ENCODE measurements at regions not wholly inside any gene's neighbourhood (a gene's known extent, or its start where the extent isn't known, plus 50 kb on each side); places are given as distances from the start of the nearest gene placed in this dataset.
"Not testable (repeated sequence)": the region's sequence is repeated elsewhere in the genome, so short reads cannot be mapped to it uniquely, and the experiment has no call there.

- H3K9me3 ChIP-seq (replicated peaks in 1 of 3); H3K27me3 ChIP-seq; H3K27ac ChIP-seq; H3K4me3 ChIP-seq; intact Hi-C loops (cut with DNase I); H3K36me3 ChIP-seq (replicated peaks in 1 of 2); DNase-seq; H3K4me1 ChIP-seq (replicated peaks in 1 of 2): not testable (repeated sequence)
- WGBS, 4 donors: 46 to 74% (median 50%) methylated on average over 15 to 20 of the region's 20 CpGs; no CpG with 5 or more reads in 1 of the 4 donors
These were observed 201.1 kb downstream of the CCT8L2 start for GRCh38 chr22:16391417-16391930.

- H3K4me1 ChIP-seq (replicated peaks in 1 of 2); DNase-seq; intact Hi-C loops (cut with DNase I); H3K27me3 ChIP-seq; H3K9me3 ChIP-seq (replicated peaks in 1 of 3); H3K36me3 ChIP-seq (replicated peaks in 1 of 2); H3K4me3 ChIP-seq; H3K27ac ChIP-seq: not testable (repeated sequence)
- WGBS, 4 donors: 66 to 86% (median 83%) methylated on average over 2 to 31 of the region's 31 CpGs
These were observed 201.9 kb downstream of the CCT8L2 start for GRCh38 chr22:16390541-16391217.

DNA sequence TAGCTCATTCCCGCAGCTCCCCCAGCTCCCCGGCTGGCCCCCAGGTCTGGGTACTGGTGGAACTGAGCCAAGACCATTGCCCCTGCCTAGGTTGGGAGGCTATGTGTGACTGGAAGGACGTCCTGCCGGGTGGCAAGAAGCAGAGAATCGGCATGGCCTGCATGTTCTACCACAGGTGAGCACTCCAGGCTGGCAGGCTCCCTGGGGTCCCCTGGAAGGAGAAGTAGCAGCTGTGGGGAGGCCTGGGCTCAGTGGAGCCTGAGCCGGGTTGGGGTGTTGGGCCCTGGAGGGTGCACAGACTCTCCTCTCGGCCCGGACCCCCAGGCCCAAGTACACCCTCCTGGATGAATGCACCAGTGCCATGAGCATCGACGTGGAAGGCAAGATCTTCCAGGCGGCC, 202.6 kb downstream of the CCT8L2 start:
- H3K27me3 ChIP-seq; H3K9me3 ChIP-seq (replicated peaks in 1 of 3); intact Hi-C loops (cut with DNase I); H3K4me3 ChIP-seq; H3K36me3 ChIP-seq (replicated peaks in 1 of 2); DNase-seq; H3K27ac ChIP-seq; H3K4me1 ChIP-seq (replicated peaks in 1 of 2): not testable (repeated sequence)
- WGBS, 4 donors: 75 to 90% (median 78%) methylated on average over 8 to 11 of the region's 11 CpGs; no CpG with 5 or more reads in 1 of the 4 donors

DNA sequence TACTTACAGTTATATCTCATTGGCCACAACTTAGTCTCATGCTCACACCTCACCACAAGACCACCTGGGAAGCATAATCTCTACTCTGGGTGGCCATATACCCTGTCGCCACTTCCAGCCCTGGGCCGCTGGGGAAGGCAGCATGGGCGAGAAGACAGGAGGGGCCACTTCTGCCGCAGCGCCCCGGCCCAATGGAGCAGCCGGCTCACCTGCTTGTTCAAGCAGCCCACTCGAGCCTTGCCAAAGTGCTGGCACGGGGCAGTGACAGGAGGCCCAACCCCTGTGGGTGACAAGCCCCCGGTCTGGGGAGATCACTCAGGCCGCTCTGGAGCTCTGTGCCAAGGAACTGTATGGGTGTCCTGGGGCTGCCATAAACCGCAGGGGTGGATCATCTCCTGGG, 203.4 kb downstream of the CCT8L2 start:
- H3K27me3 ChIP-seq; H3K9me3 ChIP-seq (replicated peaks in 1 of 3); DNase-seq; H3K4me1 ChIP-seq (replicated peaks in 1 of 2); intact Hi-C loops (cut with DNase I); H3K36me3 ChIP-seq (replicated peaks in 1 of 2); H3K27ac ChIP-seq; H3K4me3 ChIP-seq: not testable (repeated sequence)
- 53 to 94% (median 83%) methylated on average over 3 to 12 of the region's 12 CpGs for WGBS, 4 donors

- H3K36me3 ChIP-seq (replicated peaks in 1 of 2); H3K27ac ChIP-seq; H3K9me3 ChIP-seq (replicated peaks in 1 of 3); intact Hi-C loops (cut with DNase I); DNase-seq; H3K4me3 ChIP-seq; H3K27me3 ChIP-seq; H3K4me1 ChIP-seq (replicated peaks in 1 of 2): not testable (repeated sequence)
- 78 to 87% (median 84%) methylated on average over 4 to 12 of the region's 12 CpGs; no CpG with 5 or more reads in 1 of the 4 donors for WGBS, 4 donors
These were observed 204.0 kb downstream of the CCT8L2 start for GRCh38 chr22:16388616-16389015.

- H3K4me1 ChIP-seq (replicated peaks in 1 of 2); H3K36me3 ChIP-seq (replicated peaks in 1 of 2); H3K27ac ChIP-seq; H3K27me3 ChIP-seq; DNase-seq; H3K4me3 ChIP-seq; H3K9me3 ChIP-seq (replicated peaks in 1 of 3); intact Hi-C loops (cut with DNase I): not testable (repeated sequence)
- WGBS, 4 donors: 75 to 97% (median 84%) methylated on average over 3 to 10 of the region's 10 CpGs
These were observed 204.5 kb downstream of the CCT8L2 start for GRCh38 chr22:16388127-16388526.

- H3K27ac ChIP-seq; H3K4me1 ChIP-seq (replicated peaks in 1 of 2); H3K36me3 ChIP-seq (replicated peaks in 1 of 2); H3K27me3 ChIP-seq; DNase-seq; intact Hi-C loops (cut with DNase I); H3K4me3 ChIP-seq; H3K9me3 ChIP-seq (replicated peaks in 1 of 3): not testable (repeated sequence)
- 80 to 88% (median 87%) methylated on average over 2 to 11 of the region's 11 CpGs for WGBS, 4 donors
These were observed 205.1 kb downstream of the CCT8L2 start for GRCh38 chr22:16387543-16387942.

DNA sequence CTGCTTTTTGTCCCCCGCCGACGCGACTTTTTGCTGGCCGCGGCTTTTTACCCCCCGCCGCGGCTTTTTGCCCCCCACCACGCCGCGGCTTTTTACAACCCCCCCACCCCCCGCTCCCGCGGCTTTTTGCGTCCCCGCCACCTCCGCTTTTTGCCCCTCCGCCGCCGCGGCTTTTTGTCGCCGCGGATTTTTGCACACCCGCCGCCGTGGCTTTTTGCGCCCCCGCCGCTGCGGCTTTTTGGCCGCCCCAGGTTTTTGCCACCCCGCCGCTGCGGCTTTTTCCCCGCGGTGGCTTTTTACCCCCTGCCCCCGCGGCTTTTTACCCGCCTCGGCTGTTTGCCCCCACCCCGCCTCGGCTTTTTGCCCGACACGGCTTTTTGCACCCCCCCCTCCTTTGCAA, 205.5 kb downstream of the CCT8L2 start:
- H3K9me3 ChIP-seq (replicated peaks in 1 of 3): no peaks in the 10 kb centered on the region
- 9 to 34% (median 22%) methylated on average over 15 to 46 of the region's 46 CpGs for WGBS, 4 donors
- no peak for TF ChIP-seq POLR2A (IDR thresholded peaks at IDR 0.05)
- TF ChIP-seq, protein P1, sequence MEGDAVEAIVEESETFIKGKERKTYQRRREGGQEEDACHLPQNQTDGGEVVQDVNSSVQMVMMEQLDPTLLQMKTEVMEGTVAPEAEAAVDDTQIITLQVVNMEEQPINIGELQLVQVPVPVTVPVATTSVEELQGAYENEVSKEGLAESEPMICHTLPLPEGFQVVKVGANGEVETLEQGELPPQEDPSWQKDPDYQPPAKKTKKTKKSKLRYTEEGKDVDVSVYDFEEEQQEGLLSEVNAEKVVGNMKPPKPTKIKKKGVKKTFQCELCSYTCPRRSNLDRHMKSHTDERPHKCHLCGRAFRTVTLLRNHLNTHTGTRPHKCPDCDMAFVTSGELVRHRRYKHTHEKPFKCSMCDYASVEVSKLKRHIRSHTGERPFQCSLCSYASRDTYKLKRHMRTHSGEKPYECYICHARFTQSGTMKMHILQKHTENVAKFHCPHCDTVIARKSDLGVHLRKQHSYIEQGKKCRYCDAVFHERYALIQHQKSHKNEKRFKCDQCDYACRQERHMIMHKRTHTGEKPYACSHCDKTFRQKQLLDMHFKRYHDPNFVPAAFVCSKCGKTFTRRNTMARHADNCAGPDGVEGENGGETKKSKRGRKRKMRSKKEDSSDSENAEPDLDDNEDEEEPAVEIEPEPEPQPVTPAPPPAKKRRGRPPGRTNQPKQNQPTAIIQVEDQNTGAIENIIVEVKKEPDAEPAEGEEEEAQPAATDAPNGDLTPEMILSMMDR (IDR thresholded peaks at IDR 0.05): no peak
- no peak overlapping the region for H3K27ac ChIP-seq
- H3K27me3 ChIP-seq: no peaks in the 10 kb centered on the region
- H3K4me3 ChIP-seq: no peak overlapping the region
- intact Hi-C loops (cut with DNase I): no loop called here
- H3K4me1 ChIP-seq (replicated peaks in 1 of 2): no peaks in the 10 kb centered on the region
- no peak for DNase-seq
- H3K36me3 ChIP-seq (replicated peaks in 1 of 2): no peaks in the 10 kb centered on the region

DNA sequence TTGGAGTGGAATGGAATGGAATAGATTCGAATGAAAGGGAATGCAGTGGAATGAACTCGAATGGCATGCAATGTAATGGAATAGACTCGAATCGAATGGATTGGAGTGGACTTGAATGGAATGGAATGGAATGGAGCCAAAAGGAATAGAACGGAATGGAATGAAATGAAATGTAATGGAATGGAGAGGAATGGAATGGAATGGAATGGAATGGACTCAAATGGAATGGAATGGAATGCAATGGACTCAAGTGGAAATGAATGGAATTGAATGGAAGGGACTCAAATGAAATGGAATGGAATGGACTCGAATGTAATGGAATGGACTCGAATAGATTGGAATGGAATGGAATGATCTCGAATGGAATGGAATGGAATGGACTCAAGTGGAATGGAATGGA, 231.3 kb downstream of the CCT8L2 start:
- H3K27ac ChIP-seq; intact Hi-C loops (cut with DNase I); H3K36me3 ChIP-seq (replicated peaks in 1 of 2); H3K4me3 ChIP-seq; H3K27me3 ChIP-seq; H3K9me3 ChIP-seq (replicated peaks in 1 of 3); H3K4me1 ChIP-seq (replicated peaks in 1 of 2); DNase-seq: not testable (repeated sequence)
- WGBS, 4 donors: no CpG with 5 or more reads among the region's 8 CpGs

DNA sequence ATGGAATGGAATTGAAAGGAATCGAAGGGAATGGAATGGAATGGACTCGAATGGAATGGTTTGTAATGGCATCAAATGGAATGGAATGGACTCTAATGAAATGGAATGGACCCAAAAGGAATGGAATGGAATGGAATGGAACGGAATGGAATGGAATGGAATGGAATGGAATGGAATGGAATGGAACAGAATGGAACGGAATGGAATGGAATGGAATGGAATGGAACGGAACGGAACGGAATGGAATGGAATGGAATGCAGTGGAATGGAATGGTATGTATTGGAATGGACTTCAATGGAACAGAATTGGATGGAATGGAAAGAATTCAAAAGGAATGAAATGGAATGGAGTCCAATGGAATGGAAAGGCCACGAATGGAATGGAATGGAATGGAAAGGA, 240.0 kb downstream of the CCT8L2 start:
- H3K36me3 ChIP-seq (replicated peaks in 1 of 2); H3K4me1 ChIP-seq (replicated peaks in 1 of 2); intact Hi-C loops (cut with DNase I); H3K9me3 ChIP-seq (replicated peaks in 1 of 3); H3K27me3 ChIP-seq; H3K4me3 ChIP-seq; DNase-seq; H3K27ac ChIP-seq: not testable (repeated sequence)
- no CpG with 5 or more reads among the region's 8 CpGs for WGBS, 4 donors
